ENCODE measurements at regions not wholly inside any gene's neighbourhood (a gene's known extent, or its start where the extent isn't known, plus 50 kb on each side); places are given as distances from the start of the nearest gene placed in this dataset.

- TF ChIP-seq, protein P1, sequence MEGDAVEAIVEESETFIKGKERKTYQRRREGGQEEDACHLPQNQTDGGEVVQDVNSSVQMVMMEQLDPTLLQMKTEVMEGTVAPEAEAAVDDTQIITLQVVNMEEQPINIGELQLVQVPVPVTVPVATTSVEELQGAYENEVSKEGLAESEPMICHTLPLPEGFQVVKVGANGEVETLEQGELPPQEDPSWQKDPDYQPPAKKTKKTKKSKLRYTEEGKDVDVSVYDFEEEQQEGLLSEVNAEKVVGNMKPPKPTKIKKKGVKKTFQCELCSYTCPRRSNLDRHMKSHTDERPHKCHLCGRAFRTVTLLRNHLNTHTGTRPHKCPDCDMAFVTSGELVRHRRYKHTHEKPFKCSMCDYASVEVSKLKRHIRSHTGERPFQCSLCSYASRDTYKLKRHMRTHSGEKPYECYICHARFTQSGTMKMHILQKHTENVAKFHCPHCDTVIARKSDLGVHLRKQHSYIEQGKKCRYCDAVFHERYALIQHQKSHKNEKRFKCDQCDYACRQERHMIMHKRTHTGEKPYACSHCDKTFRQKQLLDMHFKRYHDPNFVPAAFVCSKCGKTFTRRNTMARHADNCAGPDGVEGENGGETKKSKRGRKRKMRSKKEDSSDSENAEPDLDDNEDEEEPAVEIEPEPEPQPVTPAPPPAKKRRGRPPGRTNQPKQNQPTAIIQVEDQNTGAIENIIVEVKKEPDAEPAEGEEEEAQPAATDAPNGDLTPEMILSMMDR (IDR thresholded peaks at IDR 0.05): no peak
- TF ChIP-seq POLR2A (IDR thresholded peaks at IDR 0.05): no peak
These were observed 169.3 kb downstream of the OLFM1 start for GRCh38 chr9:135256581-135257354.
